Adipocyte (in vitro differentiated cells): ENCODE measurements at regions not wholly inside any gene's neighbourhood (a gene's known extent, or its start where the extent isn't known, plus 50 kb on each side); places are given as distances from the start of the nearest gene placed in this dataset.

ENCODE experiments used
- DNase-seq: peaks from one replicate; pipeline ENCODE4 v3.0.0-alpha.2; 2015; ENCODE audit warnings: low read depth
- H3K27me3 ChIP-seq: replicated peaks from 2 replicates; pipeline ENCODE4 v1.7.0; 2013; ENCODE audit warnings: mild to moderate bottlenecking, low read length, moderate library complexity; ENCODE audit not compliant: control insufficient read depth, insufficient read depth
- H3K36me3 ChIP-seq: 2 replicates; pipeline ENCODE4 v1.7.0; 2013; ENCODE audit warnings: low read length, mild to moderate bottlenecking, moderate library complexity; ENCODE audit not compliant: control insufficient read depth, insufficient read depth, severe bottlenecking
- H3K4me1 ChIP-seq: 2 replicates; pipeline ENCODE4 v1.7.0; 2013; ENCODE audit warnings: mild to moderate bottlenecking, low read length, moderate library complexity; ENCODE audit not compliant: control insufficient read depth, insufficient read depth
- H3K4me3 ChIP-seq: 2 replicates; pipeline ENCODE4 v1.7.0; 2013; ENCODE audit warnings: mild to moderate bottlenecking, low read length, moderate library complexity
- H3K9ac ChIP-seq: 2 replicates; pipeline ENCODE4 v1.7.0; 2013; ENCODE audit warnings: mild to moderate bottlenecking, low read length, moderate library complexity
- H3K9me3 ChIP-seq: 2 replicates; pipeline ENCODE4 v1.7.0; 2013; ENCODE audit warnings: mild to moderate bottlenecking, low read length, moderate library complexity; ENCODE audit not compliant: control insufficient read depth

DNA sequence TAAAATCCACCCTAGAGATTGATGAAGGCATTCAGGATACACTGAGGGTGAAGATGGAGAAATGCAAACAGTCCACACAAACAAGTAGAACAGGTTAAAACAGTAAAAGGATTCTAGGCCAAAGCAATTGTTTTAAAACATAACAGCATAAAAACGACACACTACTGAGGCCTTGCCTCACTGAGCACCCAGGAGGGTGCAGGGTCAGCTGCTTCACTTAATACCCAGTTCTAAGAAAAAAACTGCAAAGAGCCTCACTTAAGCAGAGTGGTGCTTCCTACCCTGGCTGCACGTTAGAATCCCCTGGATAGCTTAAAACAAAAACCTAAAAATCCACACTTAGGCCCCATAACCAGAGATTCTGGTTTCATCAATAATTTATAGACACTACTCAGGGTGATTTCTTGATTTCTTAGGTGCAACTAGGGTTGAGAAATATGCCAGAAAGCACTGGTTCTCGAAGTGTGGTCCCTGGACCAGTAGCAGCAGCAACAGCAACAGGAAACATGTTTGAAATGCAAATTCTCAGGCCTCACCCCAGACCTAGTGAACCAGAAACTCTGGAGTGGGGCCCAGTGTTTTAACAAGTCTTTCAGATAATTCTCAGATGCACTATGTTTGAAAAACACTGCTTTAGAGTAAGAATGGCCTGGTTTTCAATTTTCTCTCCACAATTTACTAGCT lies 279.1 kb downstream of the ZEB2 start:
- Histone ChIP-seq H3K9ac (no peak overlapping the region), H3K27me3 (no peaks in the 10 kb centered on the region), H3K9me3 (no peaks in the 10 kb centered on the region), H3K4me1 (peaks cover 21% of the 10 kb centered on the region), H3K4me3 (no peak overlapping the region), H3K36me3 (no peaks in the 10 kb centered on the region)
- DNase-seq, result no peak

DNA sequence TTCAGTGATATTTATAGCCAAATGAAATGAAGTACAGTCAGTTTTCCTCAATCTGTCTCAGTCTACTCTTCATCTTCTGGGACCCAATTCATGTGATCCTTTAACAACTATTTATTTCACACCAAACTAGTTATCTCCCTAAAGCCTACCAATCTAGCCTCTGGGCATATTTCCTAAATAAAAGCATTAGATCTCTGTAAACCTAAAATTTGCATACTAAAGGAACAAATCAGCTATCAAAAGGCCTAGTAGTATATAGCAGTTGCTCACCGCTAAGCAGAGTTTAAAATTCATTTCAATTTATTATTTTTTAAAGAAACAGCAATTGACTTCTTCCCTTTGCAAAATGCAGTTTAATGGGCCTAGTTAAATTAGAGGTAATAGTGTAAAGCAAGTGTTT lies 280.2 kb downstream of the ZEB2 start:
- Histone ChIP-seq H3K9me3 (no peaks in the 10 kb centered on the region), H3K4me3 (no peak overlapping the region), H3K27me3 (no peaks in the 10 kb centered on the region), H3K9ac (no peak overlapping the region), H3K4me1 (peaks cover 21% of the 10 kb centered on the region), H3K36me3 (no peaks in the 10 kb centered on the region)
- DNase-seq, result no peak

DNA sequence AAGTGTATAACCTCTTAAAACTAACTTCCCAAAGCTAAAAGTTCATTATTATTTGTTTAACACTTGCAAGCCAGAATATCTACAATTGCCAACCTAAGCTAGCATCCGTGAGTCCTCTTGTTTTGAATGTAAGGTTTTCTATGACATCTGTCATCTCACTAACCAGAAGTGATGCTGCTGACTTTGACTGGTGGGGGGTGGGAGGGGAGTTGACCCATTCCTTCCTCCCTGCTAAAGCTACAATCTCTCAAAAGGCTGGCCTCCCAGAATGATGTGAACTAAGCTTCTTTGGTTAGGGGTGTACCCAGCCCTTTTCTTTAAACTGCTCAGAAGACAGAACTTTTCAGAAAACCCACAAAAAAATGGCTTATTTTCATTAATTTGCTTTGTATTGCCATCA lies 280.6 kb downstream of the ZEB2 start:
- no peaks in the 10 kb centered on the region for H3K27me3 ChIP-seq
- no peak for DNase-seq
- no peak overlapping the region for H3K4me3 ChIP-seq

DNA sequence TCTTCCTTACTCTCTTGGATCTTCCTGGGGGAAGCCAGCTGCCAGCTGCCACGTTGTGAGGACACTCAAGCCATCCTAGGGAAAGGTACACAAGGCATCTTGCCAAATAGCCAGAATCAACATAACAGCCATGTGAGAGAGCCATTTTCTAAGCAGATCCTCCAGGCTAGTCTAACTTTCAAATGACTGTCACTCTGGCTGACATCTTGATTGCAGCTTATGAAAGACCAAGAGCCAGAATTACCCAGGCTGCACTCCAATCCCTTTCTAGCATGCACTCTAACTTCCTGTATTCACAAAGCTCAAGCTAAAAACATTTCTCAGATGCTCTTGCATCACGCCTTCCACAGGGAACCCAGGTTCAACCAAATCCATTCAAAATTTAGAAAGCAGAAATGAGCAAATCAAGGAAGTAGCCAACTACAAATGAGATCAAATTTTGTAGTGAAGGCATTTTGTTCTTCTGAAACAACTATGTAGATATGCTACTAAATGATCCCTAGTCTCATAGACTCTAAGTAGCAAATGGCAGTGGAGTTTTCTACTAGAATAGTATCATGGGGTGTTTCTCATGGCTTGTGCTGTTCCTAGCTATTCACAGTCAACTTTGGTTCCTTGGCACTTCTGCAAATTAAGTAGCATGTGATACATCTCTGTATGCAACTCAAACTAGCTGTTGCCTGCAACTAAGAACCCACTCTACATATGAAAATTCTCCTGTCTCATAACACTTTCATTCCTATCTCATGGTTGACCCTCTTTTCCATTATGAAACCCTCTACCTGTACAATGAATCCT lies 281.9 kb downstream of the ZEB2 start:
- no peak for DNase-seq
- no peak overlapping the region for H3K9ac ChIP-seq
- H3K27me3 ChIP-seq, result no peaks in the 10 kb centered on the region
- H3K36me3 ChIP-seq, result no peaks in the 10 kb centered on the region
- H3K4me1 ChIP-seq, result peaks cover 21% of the 10 kb centered on the region
- no peaks in the 10 kb centered on the region for H3K9me3 ChIP-seq
- H3K4me3 ChIP-seq, result no peak overlapping the region

More for the DNA sequence above, 280.6 kb downstream of the ZEB2 start:
- Histone ChIP-seq H3K36me3 (no peaks in the 10 kb centered on the region), H3K4me1 (peaks cover 21% of the 10 kb centered on the region), H3K9me3 (no peaks in the 10 kb centered on the region), H3K9ac (no peak overlapping the region)

DNA sequence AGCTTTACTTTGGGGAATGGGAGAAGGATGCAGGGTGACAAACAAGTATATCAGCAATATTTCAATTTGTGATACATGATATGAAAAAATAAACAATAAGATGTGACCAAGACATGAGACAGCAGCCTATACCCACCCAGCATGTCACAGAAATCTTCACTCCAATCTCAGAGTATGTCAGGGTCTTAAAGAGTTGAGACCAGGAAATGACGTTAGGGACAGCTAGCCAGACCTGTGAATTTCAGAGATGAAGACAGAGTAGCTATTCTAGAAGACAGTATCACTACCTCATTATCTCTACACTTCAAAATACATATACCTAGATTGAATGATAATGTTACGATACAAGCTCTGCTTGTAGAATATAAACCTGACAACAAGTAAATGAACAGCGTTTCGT lies 282.8 kb downstream of the ZEB2 start:
- DNase-seq, result no peak
- no peak overlapping the region for H3K4me3 ChIP-seq
- H3K9me3 ChIP-seq, result no peaks in the 10 kb centered on the region
- H3K27me3 ChIP-seq, result no peaks in the 10 kb centered on the region
- H3K9ac ChIP-seq, result no peak overlapping the region
- peaks cover 21% of the 10 kb centered on the region for H3K4me1 ChIP-seq
- H3K36me3 ChIP-seq, result no peaks in the 10 kb centered on the region

DNA sequence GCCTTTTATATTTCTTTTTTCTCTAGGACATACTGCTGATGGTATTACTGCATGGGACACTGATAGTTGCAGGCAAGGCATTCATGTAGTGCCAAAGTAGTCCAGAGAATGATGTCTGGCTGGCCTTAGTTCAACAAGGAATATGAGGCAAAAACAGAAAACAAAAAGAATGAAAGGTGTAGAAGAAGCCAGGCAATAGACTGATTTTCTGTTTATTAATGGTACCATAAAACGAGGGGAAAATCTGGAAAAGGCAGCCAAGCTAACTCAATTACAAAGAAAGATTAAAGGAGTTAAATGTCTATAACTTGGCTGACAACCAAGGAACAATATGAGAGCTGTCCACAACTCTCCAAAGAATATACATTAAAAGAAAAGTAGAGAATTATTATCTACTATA lies 284.9 kb downstream of the ZEB2 start:
- Histone ChIP-seq H3K9ac (no peak overlapping the region), H3K4me3 (no peak overlapping the region), H3K4me1 (peaks cover 20% of the 10 kb centered on the region), H3K9me3 (no peaks in the 10 kb centered on the region), H3K27me3 (no peaks in the 10 kb centered on the region), H3K36me3 (no peaks in the 10 kb centered on the region)
- no peak for DNase-seq

DNA sequence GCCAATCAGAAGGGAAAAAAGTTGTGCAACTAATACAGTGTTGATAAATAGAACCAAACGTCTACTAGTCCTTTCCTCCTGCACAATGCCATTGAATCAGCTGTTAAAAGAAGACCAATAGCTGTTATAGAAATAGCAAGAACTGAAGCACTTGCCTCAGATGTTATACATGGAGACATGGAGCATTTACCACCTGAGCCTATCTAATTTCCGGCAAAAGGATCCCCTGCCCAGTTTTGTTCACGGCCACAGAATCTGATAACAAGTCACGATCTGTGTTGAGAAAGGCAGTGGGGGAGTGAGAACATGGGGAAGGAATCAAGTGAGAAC lies 285.4 kb downstream of the ZEB2 start:
- Histone ChIP-seq H3K4me1 (peaks cover 22% of the 10 kb centered on the region), H3K9ac (no peak overlapping the region), H3K27me3 (no peaks in the 10 kb centered on the region), H3K9me3 (no peaks in the 10 kb centered on the region), H3K4me3 (no peak overlapping the region), H3K36me3 (no peaks in the 10 kb centered on the region)
- DNase-seq, result no peak

DNA sequence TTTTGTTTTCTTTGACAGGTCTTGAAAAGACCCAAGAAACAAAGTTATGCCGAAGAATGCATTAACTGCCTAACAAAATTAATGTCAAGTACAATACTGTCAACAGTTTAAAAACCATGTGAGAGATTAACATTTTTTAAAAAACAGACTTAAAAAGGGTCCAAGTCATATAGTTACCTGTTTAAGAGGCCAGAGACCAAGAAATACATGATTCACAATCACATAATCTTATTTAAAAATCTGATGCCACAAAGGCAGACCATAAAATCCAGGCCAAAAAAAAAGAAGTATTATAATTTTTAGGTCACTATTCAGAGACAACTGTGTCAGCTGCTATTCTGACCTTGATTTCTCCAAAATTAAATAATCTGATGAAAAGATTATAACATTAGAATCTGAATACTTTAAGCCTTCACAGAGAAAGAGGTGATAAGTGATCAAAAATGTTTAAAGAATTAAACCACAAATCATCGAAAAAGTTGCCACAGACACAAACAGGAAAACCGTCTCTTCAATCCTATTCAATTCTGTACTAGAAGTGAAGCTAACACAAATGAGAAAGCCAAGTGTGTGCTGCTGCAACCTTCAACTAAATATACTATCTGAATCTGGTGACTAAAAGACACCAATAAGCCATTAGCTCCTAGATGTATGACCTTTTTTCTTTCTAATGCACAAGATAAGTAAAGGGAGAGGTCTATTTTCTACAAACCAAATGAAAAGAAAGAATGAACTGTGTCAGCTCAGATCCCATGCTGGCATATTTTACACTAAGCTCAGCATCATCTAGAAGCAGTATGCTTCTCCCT lies 286.0 kb downstream of the ZEB2 start:
- H3K4me3 ChIP-seq, result no peak overlapping the region
- H3K9me3 ChIP-seq, result no peaks in the 10 kb centered on the region
- no peak for DNase-seq
- H3K9ac ChIP-seq, result no peak overlapping the region
- H3K36me3 ChIP-seq, result no peaks in the 10 kb centered on the region
- H3K4me1 ChIP-seq, result peaks cover 22% of the 10 kb centered on the region
- no peaks in the 10 kb centered on the region for H3K27me3 ChIP-seq

DNA sequence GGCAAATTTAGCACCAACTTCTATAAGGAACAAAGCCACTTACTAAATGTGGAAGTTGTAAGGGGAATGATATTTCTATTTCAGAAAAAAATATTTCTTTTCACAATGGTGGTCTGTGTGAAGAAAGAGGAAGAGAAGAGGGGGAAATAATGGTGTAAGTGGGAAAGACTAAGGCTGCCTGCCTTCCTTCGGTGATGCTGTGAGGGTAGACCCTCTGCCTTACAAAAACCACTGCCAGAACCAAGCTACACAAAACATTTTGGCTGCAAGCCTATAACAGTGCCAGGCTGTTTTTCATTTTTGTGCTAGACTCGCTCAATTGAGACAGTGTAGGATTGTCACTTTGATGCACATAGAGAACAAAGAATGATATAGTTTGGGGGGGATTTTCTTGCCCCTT lies 286.6 kb downstream of the ZEB2 start:
- Histone ChIP-seq H3K9me3 (no peaks in the 10 kb centered on the region), H3K4me1 (peaks cover 19% of the 10 kb centered on the region), H3K9ac (no peak overlapping the region), H3K4me3 (no peak overlapping the region), H3K36me3 (no peaks in the 10 kb centered on the region), H3K27me3 (no peaks in the 10 kb centered on the region)
- DNase-seq, result no peak

DNA sequence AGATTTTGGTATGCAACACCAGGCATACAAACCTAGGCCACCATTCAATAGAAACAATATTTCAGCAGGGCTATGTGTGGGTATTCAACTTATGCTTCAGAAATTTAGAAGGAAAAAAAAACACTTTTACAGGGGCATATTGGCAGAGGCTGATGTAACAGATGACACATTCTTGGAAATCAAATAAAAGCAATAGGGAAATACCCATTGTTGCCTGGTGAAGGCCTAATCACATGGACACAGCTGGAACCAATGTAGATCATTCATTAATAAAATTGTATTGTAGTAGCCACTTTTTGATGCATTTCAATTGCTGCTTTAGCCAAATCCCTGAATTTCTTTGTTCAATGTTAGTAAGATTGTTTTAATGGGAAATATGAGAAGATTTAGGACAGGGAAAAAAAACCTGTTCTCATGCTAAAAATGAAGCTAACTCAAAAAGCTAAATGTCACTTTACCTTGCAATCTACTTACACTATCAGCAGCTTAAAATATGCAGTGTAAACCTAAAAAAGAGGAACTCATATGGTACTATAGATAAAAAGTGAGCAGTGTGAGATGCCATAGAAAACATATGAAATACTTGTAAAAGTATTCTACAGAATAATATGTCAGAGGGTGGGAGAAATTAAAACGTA lies 289.4 kb downstream of the ZEB2 start:
- Histone ChIP-seq H3K27me3 (no peaks in the 10 kb centered on the region), H3K9ac (no peak overlapping the region), H3K9me3 (no peaks in the 10 kb centered on the region), H3K4me3 (no peak overlapping the region), H3K36me3 (no peaks in the 10 kb centered on the region), H3K4me1 (peaks cover 10% of the 10 kb centered on the region)
- DNase-seq, result peak; percentile 64

DNA sequence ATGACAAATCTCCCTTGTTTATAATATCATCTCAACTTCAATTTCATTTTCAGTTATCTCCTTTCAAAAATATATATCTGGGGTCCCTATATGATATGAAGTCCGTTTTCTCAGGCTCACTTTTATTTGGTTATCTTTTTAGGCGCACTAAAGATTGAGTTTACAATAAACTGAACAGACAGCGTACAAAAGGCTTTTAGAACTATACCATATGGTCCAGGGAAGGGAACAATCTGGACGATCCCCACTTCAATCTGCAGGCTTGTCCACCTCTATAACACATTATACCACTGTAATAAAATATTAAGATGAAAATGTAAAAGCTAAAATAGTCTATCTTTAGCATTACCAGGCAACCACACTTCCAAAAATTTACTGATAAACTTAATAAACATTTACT lies 289.9 kb downstream of the ZEB2 start:
- Histone ChIP-seq H3K9ac (no peak overlapping the region), H3K36me3 (no peaks in the 10 kb centered on the region), H3K27me3 (no peaks in the 10 kb centered on the region), H3K4me3 (no peak overlapping the region), H3K9me3 (no peaks in the 10 kb centered on the region), H3K4me1 (peaks cover 10% of the 10 kb centered on the region)
- no peak for DNase-seq
